ENCODE measurements at regions not wholly inside any gene's neighbourhood (a gene's known extent, or its start where the extent isn't known, plus 50 kb on each side); places are given as distances from the start of the nearest gene placed in this dataset.

- H3K27me3 ChIP-seq: no peaks in the 10 kb centered on the region
- H3K36me3 ChIP-seq: no peaks in the 10 kb centered on the region
- no peaks in the 10 kb centered on the region for H3K4me1 ChIP-seq (ENCODE audit: low read depth)
- no peak for TF ChIP-seq CTCF (IDR thresholded peaks at IDR 0.05; ENCODE audit: low read depth, low read length)
- no peak overlapping the region for H3K4me3 ChIP-seq
- no peak overlapping the region for H3K27ac ChIP-seq
- H3K9me3 ChIP-seq (ENCODE audit: low read depth): no peaks in the 10 kb centered on the region
- no peak for DNase-seq (ENCODE audit: low read depth in 1 of 2, low spot score in 1 of 2)
Observed at GRCh38 chr21:28358170-28358569, 634.5 kb downstream of the LTN1 start.

DNA sequence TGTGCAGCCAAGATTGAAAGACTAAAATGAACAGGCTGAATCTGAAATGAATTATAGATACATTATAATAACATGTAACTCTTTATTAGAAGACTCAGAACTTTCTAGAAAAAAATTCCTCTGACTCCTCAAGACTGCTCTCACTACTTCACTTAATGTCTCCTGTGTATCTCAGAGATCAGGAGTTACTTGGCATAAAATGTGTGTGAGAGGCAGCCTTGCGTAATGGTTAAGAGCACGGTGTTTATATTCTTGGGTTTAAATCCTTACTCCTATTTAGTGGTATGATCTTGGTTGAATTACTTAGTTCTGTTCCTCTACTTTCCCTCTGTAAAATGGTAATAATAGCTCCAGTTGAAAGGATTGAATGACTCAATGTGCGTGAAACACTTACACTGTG lies 634.9 kb downstream of the LTN1 start:
- Histone ChIP-seq H3K36me3 (no peaks in the 10 kb centered on the region), H3K27me3 (no peaks in the 10 kb centered on the region), H3K9me3 (ENCODE audit: low read depth) (no peaks in the 10 kb centered on the region), H3K4me1 (ENCODE audit: low read depth) (no peaks in the 10 kb centered on the region), H3K27ac (no peak overlapping the region), H3K4me3 (no peak overlapping the region)
- no peak for DNase-seq (ENCODE audit: low read depth in 1 of 2, low spot score in 1 of 2)
- no peak for TF ChIP-seq CTCF (IDR thresholded peaks at IDR 0.05; ENCODE audit: low read depth, low read length)

DNA sequence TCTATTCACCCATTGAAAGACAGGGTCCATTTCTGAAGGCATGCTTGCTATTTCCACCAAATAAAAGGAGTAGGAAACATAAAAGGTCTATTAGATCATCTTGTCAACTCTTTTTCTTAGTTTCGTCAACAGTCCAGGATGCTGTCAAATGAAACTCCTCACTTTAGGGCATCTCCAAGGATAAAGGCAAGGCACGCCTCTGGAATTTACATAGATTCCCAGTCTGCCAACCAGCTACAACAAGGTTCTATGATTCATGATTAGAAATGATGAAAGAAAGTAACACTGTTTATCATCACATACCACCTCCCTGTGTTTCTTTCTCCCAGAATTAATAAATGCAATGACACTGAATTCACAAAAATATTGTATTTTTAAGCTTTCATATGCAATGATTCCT lies 636.3 kb downstream of the LTN1 start:
- Histone ChIP-seq H3K27me3 (no peaks in the 10 kb centered on the region), H3K4me3 (no peak overlapping the region), H3K36me3 (no peaks in the 10 kb centered on the region), H3K4me1 (ENCODE audit: low read depth) (no peaks in the 10 kb centered on the region), H3K27ac (no peak overlapping the region), H3K9me3 (ENCODE audit: low read depth) (no peaks in the 10 kb centered on the region)
- no peak for DNase-seq (ENCODE audit: low read depth in 1 of 2, low spot score in 1 of 2)
- TF ChIP-seq CTCF (IDR thresholded peaks at IDR 0.05; ENCODE audit: low read depth, low read length): no peak

DNA sequence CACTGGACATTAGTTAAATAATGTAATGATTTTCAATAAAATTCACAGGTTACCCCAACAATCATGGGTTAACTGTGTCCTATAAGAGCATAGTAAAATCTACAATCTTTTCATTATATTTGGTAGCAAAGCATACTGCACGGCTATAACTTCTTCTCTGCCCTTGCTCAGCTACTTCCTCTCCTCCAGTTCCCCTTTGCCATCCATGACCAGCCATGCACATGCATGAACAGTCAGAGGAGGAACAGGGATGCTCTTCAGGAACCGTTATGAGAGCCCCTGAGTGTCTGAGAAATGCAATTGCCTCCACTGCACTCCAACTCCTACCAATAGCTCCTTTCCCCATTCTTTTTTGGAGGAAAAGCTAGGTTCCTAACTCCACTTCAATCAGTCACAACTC lies 646.7 kb downstream of the LTN1 start:
- TF ChIP-seq CTCF (IDR thresholded peaks at IDR 0.05; ENCODE audit: low read depth, low read length): no peak
- H3K36me3 ChIP-seq: no peaks in the 10 kb centered on the region
- no peak overlapping the region for H3K4me3 ChIP-seq
- no peak overlapping the region for H3K27ac ChIP-seq
- H3K9me3 ChIP-seq (ENCODE audit: low read depth): no peaks in the 10 kb centered on the region
- H3K4me1 ChIP-seq (ENCODE audit: low read depth): peaks cover under 1% of the 10 kb centered on the region
- no peaks in the 10 kb centered on the region for H3K27me3 ChIP-seq
- no peak for DNase-seq (ENCODE audit: low read depth in 1 of 2, low spot score in 1 of 2)

DNA sequence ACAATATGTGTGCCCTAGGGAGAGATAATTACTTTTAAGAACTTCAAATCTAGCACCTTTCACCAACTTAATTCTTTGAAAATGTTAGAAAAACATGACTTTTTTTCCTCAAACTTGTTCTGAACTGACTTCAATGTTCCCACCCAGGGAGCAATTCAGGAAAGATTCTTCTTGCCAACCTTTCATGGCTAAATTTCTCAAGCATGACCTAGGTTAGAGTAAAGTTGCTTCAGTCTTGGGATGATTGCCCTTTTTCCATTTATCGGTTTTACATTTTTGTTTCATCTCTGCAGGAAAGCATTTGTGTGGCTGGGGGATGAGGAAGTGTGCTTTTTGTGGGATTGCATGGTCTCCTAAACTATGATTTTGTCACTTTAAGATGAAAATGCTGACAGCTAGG lies 647.7 kb downstream of the LTN1 start:
- TF ChIP-seq CTCF (IDR thresholded peaks at IDR 0.05; ENCODE audit: low read depth, low read length): no peak
- no peaks in the 10 kb centered on the region for H3K9me3 ChIP-seq (ENCODE audit: low read depth)
- no peaks in the 10 kb centered on the region for H3K27me3 ChIP-seq
- H3K36me3 ChIP-seq: no peaks in the 10 kb centered on the region
- H3K27ac ChIP-seq: no peak overlapping the region
- no peak overlapping the region for H3K4me3 ChIP-seq
- H3K4me1 ChIP-seq (ENCODE audit: low read depth): peaks cover 10% of the 10 kb centered on the region
- no peak for DNase-seq (ENCODE audit: low read depth in 1 of 2, low spot score in 1 of 2)

GRCh38 chr21:28342212-28342810 lies 650.4 kb downstream of the LTN1 start:
- Histone ChIP-seq H3K9me3 (ENCODE audit: low read depth) (no peaks in the 10 kb centered on the region), H3K4me3 (no peak overlapping the region), H3K4me1 (ENCODE audit: low read depth) (peaks cover 37% of the 10 kb centered on the region), H3K27me3 (no peaks in the 10 kb centered on the region), H3K27ac (no peak overlapping the region), H3K36me3 (no peaks in the 10 kb centered on the region)
- DNase-seq (ENCODE audit: low read depth in 1 of 2, low spot score in 1 of 2): no peak
- no peak for TF ChIP-seq CTCF (IDR thresholded peaks at IDR 0.05; ENCODE audit: low read depth, low read length)
